Naive thymus-derived CD4-positive, alpha-beta T cell (primary cell): ENCODE measurements at regions not wholly inside any gene's neighbourhood (a gene's known extent, or its start where the extent isn't known, plus 50 kb on each side); places are given as distances from the start of the nearest gene placed in this dataset.
A peak's percentile ranks its signal among the peaks of the same experiment; 100 is the strongest.

Experiments
- ATAC-seq: fragments of 150-1000 bp; cut with Tn5 transposase; 2 replicates; pipeline ENCODE4 v1.10.0; 2021; ENCODE audit warnings: mild to moderate bottlenecking, moderate library complexity
- CTCF ChIA-PET: fragments of 350-600 bp; sonication (Branson Sonifier 250); formaldehyde crosslinking; loops from one replicate; lab custom pipeline; 2021; ENCODE audit warnings: antibody characterized with exemption; lab: Charles Lee
- POLR2A ChIA-PET: fragments of 350-600 bp; sonication (Branson Sonifier 250); formaldehyde crosslinking; loops from one replicate; lab custom pipeline; 2021; ENCODE audit warnings: antibody characterized with exemption, inconsistent platforms; lab: Charles Lee
- DNase-seq, 9 donors: peaks; one replicate each; pipeline versions ENCODE4 v3.0.0 to v3.0.0-alpha.2; 2020 to 2022; ENCODE audit warnings: mixed read lengths in 1 of 9
- H3K27ac ChIP-seq: one replicate; pipeline ENCODE4 v1.7.0; 2013; ENCODE audit warnings: mild to moderate bottlenecking, low read depth, low read length, moderate library complexity
- H3K27me3 ChIP-seq, 2 donors: one replicate each; pipeline ENCODE4 v1.7.0; 2013; ENCODE audit warnings: low read length in 2 of 2, mild to moderate bottlenecking in 2 of 2, moderate library complexity in 2 of 2; ENCODE audit not compliant: control insufficient read depth in 2 of 2, insufficient read depth in 2 of 2
- H3K36me3 ChIP-seq, 3 experiments: 1 replicate in 2 of 3; 2 replicates in 1 of 3; pipeline ENCODE4 v1.7.0; 2013; ENCODE audit warnings: low read length in 3 of 3, mild to moderate bottlenecking in 3 of 3, moderate library complexity in 1 of 3; ENCODE audit not compliant: insufficient read depth in 3 of 3, control insufficient read depth in 2 of 3
- H3K4me1 ChIP-seq, 2 donors: one replicate each; pipeline ENCODE4 v1.7.0; 2013; ENCODE audit warnings: low read length in 2 of 2, mild to moderate bottlenecking in 2 of 2, moderate library complexity in 1 of 2; ENCODE audit not compliant: control insufficient read depth in 2 of 2, insufficient read depth in 2 of 2
- H3K4me3 ChIP-seq: 2 replicates; pipeline ENCODE4 v1.7.0; 2013; ENCODE audit warnings: mild to moderate bottlenecking, low read length
- H3K9me3 ChIP-seq, 3 experiments: 1 replicate in 2 of 3; 2 replicates in 1 of 3; pipeline ENCODE4 v1.7.0; 2013; ENCODE audit warnings: low read length in 3 of 3; ENCODE audit not compliant: control insufficient read depth in 2 of 3
- H3K27ac Mint-ChIP-seq, 9 donors: one replicate each; pipeline ENCODE4 v1.8.0; 2020 to 2022; ENCODE audit warnings: mixed read lengths in 9 of 9, mild to moderate bottlenecking in 8 of 9, moderate library complexity in 5 of 9, inconsistent platforms in 2 of 9
- H3K27me3 Mint-ChIP-seq, 5 donors: one replicate each; pipeline ENCODE4 v1.8.0; 2021 to 2022; ENCODE audit warnings: mixed read lengths in 5 of 5, mild to moderate bottlenecking in 1 of 5
- H3K36me3 Mint-ChIP-seq, 5 donors: one replicate each; pipeline ENCODE4 v1.8.0; 2020 to 2022; ENCODE audit warnings: mixed read lengths in 5 of 5, mild to moderate bottlenecking in 3 of 5, inconsistent platforms in 1 of 5
- H3K4me1 Mint-ChIP-seq, 7 donors: one replicate each; pipeline ENCODE4 v1.8.0; 2020 to 2022; ENCODE audit warnings: mixed read lengths in 7 of 7, mild to moderate bottlenecking in 3 of 7, inconsistent platforms in 1 of 7
- H3K4me3 Mint-ChIP-seq, 10 donors: one replicate each; pipeline ENCODE4 v1.8.0; 2020 to 2022; ENCODE audit warnings: mild to moderate bottlenecking in 10 of 10, mixed read lengths in 10 of 10, moderate library complexity in 6 of 10, inconsistent platforms in 2 of 10
- H3K9me3 Mint-ChIP-seq, 11 donors: one replicate each; pipeline ENCODE4 v1.8.0; 2020 to 2022; ENCODE audit warnings: mixed read lengths in 11 of 11, mild to moderate bottlenecking in 4 of 11, inconsistent platforms in 1 of 11, moderate library complexity in 1 of 11
- intact Hi-C, 2 donors: fragments of 100-400 bp; cut with micrococcal nuclease; formaldehyde crosslinking; loops; one replicate each; pipeline ENCODE4 v1.15.1; 2023

DNA sequence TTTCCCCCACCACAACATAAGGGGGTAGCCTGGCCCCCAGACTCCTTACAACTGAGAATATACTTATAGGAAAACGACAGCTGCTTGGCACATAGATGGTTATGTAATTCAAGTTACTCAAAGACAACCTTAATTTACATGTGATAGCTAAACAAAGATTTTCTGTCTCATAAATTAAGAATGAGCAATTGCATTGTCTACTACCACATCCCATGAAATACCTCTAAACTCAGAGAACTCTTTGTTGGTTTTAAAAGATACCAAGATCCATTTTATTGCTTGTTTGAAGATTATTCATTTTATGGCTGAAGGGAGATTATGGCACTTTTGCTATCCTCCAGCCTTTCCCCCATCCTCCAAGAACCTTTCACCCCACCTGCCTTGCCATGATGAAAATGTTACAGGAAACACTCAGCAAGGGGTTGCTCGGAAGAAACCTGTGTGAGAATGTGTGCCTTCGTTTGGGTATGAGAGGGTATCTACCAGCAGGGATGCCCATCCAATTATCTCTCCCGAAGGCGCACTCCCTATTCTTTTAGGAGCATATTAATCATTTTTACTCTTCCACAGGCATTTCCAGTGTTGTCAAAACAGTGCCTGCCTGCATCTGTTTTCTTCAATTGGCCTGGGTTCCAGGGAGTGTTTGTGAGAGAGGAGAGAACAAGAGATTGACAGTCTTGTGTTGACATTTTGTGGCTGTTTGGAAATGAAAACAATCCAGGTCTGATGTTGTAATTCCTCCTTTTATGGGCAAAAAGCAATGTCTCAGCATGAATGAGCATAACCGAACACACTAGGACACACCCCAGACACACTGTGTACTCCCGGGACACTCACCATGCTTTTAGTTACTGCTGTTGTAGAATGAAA, 208.0 kb upstream of the ANKRD55 start:
- Histone ChIP-seq H3K27ac (no peak overlapping the region), H3K4me1 (no peaks in the 10 kb centered on the region), H3K9me3 (no peaks in the 10 kb centered on the region), H3K27me3 (no peaks in the 10 kb centered on the region), H3K36me3 (no peaks in the 10 kb centered on the region), H3K4me3 (no peak overlapping the region)
- Mint-ChIP-seq H3K4me1 (peaks cover 0 to 5% (median 0%) of the 10 kb centered on the region in 7 donors), H3K4me3 (no peak overlapping the region), H3K9me3 (peaks cover 0 to 9% (median 0%) of the 10 kb centered on the region in 11 donors), H3K27me3 (peaks cover 0 to 5% (median 0%) of the 10 kb centered on the region in 5 donors), H3K27ac (peak overlapping the region in 1 of 9 donors; percentile 29), H3K36me3 (no peaks in the 10 kb centered on the region)
- ChIA-PET POLR2A (interaction anchor here (1.0 kb wide), 1 partner anchor 155 kb away, joined by 4 read pairs; no protein-coding TSS in a partner anchor), CTCF (no interaction called here)
- ATAC-seq: peak; percentile 65
- intact Hi-C loops: no loop called here
- DNase-seq: no peak

DNA sequence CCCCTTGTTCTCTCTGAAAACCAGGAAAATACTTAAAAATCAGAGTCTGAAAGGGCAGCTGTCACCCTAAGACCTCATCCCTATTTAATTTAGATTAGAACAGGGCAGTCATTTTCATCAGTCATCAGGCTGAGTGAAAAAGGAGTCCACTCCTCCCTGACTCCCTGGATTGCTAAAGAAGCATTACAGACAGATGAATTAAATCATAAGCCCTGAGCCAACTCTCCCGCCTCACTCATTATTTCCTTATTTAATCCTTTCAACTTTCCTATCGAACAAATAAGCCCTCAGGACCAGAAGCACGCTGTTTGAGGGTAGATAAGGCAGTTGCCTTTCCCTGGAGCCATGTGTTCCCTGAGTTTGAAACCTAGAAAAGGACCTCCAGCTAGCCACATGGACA, 201.9 kb upstream of the ANKRD55 start:
- Mint-ChIP-seq H3K27ac (no peak overlapping the region), H3K36me3 (peaks cover 0 to 3% (median 0%) of the 10 kb centered on the region in 5 donors), H3K27me3 (peaks cover 0 to 2% (median 0%) of the 10 kb centered on the region in 5 donors), H3K4me3 (no peak overlapping the region), H3K9me3 (peaks cover 0 to 6% (median 0%) of the 10 kb centered on the region in 11 donors), H3K4me1 (peaks cover 0 to 6% (median 4%) of the 10 kb centered on the region in 7 donors)
- ATAC-seq (no peak), DNase-seq (no peak)
- Histone ChIP-seq H3K27me3 (no peaks in the 10 kb centered on the region), H3K36me3 (no peaks in the 10 kb centered on the region), H3K4me3 (no peak overlapping the region), H3K9me3 (no peaks in the 10 kb centered on the region), H3K4me1 (no peaks in the 10 kb centered on the region), H3K27ac (no peak overlapping the region)
- CTCF ChIA-PET: no interaction called here
- POLR2A ChIA-PET: no interaction called here
- intact Hi-C loops: no loop called here

DNA sequence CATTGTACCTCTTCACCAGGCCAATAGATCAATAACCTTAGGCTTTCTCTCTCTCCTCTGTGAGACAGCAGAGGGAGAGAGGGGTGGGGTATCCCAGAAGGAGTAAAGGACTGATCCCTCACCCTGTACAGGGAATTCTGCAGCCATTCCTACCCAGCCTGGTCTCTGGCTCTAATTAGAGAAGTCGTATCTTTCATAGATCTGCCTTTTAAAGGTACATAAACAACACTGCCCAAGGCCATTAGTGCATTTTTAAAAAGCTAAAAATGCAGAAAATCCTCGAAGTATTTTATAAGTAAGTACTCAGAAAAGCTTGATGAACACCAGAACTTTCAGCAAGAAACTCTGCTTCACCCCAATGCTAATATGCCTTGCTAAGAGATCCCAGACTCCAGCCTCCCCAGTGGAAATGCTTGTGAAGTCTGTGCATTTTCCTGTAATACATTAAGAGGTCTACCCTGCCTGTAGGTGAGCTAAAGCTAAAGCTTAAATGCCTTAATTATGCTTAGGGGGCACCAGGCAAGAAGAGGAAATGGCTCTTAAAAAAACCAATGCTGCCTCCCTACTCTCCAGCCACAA, 200.0 kb upstream of the ANKRD55 start:
- Histone ChIP-seq H3K4me3 (no peak overlapping the region), H3K36me3 (no peaks in the 10 kb centered on the region), H3K27me3 (no peaks in the 10 kb centered on the region), H3K4me1 (no peaks in the 10 kb centered on the region), H3K9me3 (no peaks in the 10 kb centered on the region), H3K27ac (no peak overlapping the region)
- ATAC-seq (no peak), DNase-seq (no peak)
- intact Hi-C loops: no loop called here
- Mint-ChIP-seq H3K27ac (no peak overlapping the region), H3K27me3 (peaks cover 0 to 3% (median 0%) of the 10 kb centered on the region in 5 donors), H3K36me3 (peaks cover 0 to 3% (median 0%) of the 10 kb centered on the region in 5 donors), H3K9me3 (peaks cover 0 to 6% (median 0%) of the 10 kb centered on the region in 11 donors), H3K4me3 (no peak overlapping the region), H3K4me1 (peaks cover 0 to 6% (median 5%) of the 10 kb centered on the region in 7 donors)
- CTCF ChIA-PET: no interaction called here
- POLR2A ChIA-PET: no interaction called here

DNA sequence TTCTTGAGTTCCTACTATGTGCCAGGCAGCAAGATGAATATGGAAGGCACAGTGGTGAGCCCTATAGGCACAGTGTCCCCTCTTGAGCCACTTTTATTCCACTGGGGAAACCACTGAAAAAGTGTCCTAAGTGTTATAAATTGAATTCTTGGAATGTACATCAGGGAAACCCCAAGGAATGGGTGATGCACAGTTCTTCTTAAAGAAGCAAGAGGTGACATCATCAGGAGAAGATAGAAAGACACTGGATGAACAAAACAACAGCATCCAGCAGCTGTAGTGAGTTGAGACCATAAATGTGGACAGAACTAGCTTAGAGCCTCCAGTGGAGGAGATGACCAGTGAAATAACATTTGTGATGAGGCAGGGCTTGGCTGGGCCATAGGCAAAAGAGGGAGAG, 199.2 kb upstream of the ANKRD55 start:
- no peak overlapping the region for H3K27ac ChIP-seq
- H3K4me3 ChIP-seq: no peak overlapping the region
- H3K36me3 ChIP-seq: no peaks in the 10 kb centered on the region
- intact Hi-C loops: no loop called here
- DNase-seq (no peak), ATAC-seq (no peak)
- peaks cover 0 to 7% (median 5%) of the 10 kb centered on the region in 7 donors for H3K4me1 Mint-ChIP-seq
- peaks cover 0 to 7% (median 0%) of the 10 kb centered on the region in 5 donors for H3K27me3 Mint-ChIP-seq
- ChIA-PET CTCF (interaction anchor here (0.6 kb wide), 1 partner anchor 13 kb away, joined by 9 read pairs; no protein-coding TSS in a partner anchor), POLR2A (no interaction called here)
- no peak overlapping the region for H3K4me3 Mint-ChIP-seq
- H3K27me3 ChIP-seq: no peaks in the 10 kb centered on the region
- H3K9me3 ChIP-seq: no peaks in the 10 kb centered on the region
- peaks cover 0 to 6% (median 0%) of the 10 kb centered on the region in 5 donors for H3K36me3 Mint-ChIP-seq
- H3K9me3 Mint-ChIP-seq: peaks cover 0 to 10% (median 0%) of the 10 kb centered on the region in 11 donors
- H3K27ac Mint-ChIP-seq: no peak overlapping the region
- no peaks in the 10 kb centered on the region for H3K4me1 ChIP-seq

DNA sequence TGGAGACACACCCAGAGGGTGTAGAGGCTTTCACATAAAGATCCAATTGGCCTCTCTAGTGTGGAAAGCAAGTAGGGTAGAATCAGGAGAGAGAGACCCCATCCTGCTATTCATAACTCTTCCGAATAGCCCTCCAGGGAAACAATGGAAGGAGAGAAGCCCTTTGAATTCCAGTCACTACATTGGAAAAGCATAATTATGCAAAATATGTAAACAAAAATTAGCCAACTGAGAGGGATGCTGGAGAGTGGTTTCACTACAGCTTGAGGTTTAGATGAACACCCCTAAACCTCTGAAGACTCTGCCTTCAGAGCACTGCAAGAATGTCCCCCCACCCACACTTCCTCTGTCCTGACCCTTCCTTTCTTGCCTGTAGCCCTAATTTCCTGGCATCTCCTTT, 197.3 kb upstream of the ANKRD55 start:
- ChIA-PET POLR2A (no interaction called here), CTCF (interaction anchor here (1.2 kb wide), 1 partner anchor 159 kb away, joined by 3 read pairs; no protein-coding TSS in a partner anchor)
- DNase-seq (no peak), ATAC-seq (no peak)
- no peak overlapping the region for H3K4me3 Mint-ChIP-seq
- H3K27ac ChIP-seq: no peak overlapping the region
- H3K9me3 ChIP-seq: no peaks in the 10 kb centered on the region
- peaks cover 0 to 7% (median 0%) of the 10 kb centered on the region in 5 donors for H3K27me3 Mint-ChIP-seq
- H3K27ac Mint-ChIP-seq: no peak overlapping the region
- no peak overlapping the region for H3K4me3 ChIP-seq
- peaks cover 0 to 6% (median 0%) of the 10 kb centered on the region in 5 donors for H3K36me3 Mint-ChIP-seq
- H3K4me1 Mint-ChIP-seq: peaks cover 0 to 7% (median 0%) of the 10 kb centered on the region in 7 donors
- H3K9me3 Mint-ChIP-seq: peaks cover 0 to 14% (median 0%) of the 10 kb centered on the region in 11 donors
- no peaks in the 10 kb centered on the region for H3K4me1 ChIP-seq
- H3K36me3 ChIP-seq: no peaks in the 10 kb centered on the region
- H3K27me3 ChIP-seq: no peaks in the 10 kb centered on the region
- intact Hi-C loops: no loop called here

DNA sequence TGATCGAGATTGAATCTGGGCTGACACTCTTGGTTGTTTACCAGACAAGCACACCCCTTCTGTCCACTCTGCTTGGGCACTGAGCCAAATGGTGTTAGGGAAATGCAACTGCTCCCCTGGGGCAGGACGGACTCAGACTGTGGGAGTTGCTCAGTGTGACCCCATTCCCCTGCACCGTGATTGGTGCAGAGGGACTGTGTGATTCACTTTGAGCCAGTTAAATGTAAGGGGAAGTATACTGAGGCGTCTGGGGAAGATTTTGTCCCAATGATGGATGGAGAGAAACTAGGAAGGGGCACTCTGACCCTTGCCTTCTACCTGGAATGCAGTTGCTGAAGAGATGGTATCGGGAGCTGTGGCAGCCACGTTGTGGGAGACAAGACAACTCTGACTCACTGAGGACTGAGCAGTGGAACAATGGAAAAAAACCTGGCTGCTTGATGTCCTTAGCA, 196.0 kb upstream of the ANKRD55 start:
- DNase-seq (no peak), ATAC-seq (no peak)
- no peak overlapping the region for H3K4me3 ChIP-seq
- CTCF ChIA-PET: no interaction called here
- no peaks in the 10 kb centered on the region for H3K27me3 ChIP-seq
- POLR2A ChIA-PET: no interaction called here
- no peaks in the 10 kb centered on the region for H3K9me3 ChIP-seq
- no peaks in the 10 kb centered on the region for H3K4me1 ChIP-seq
- intact Hi-C loops: no loop called here
- Mint-ChIP-seq H3K36me3 (peaks cover 0 to 6% (median 0%) of the 10 kb centered on the region in 5 donors), H3K27me3 (peaks cover 0 to 7% (median 0%) of the 10 kb centered on the region in 5 donors), H3K4me1 (peaks cover 0 to 7% (median 0%) of the 10 kb centered on the region in 7 donors), H3K27ac (no peak overlapping the region), H3K4me3 (no peak overlapping the region), H3K9me3 (peaks cover 0 to 18% (median 1%) of the 10 kb centered on the region in 11 donors)
- no peak overlapping the region for H3K27ac ChIP-seq
- no peaks in the 10 kb centered on the region for H3K36me3 ChIP-seq
